ENCODE measurements at regions not wholly inside any gene's neighbourhood (a gene's known extent, or its start where the extent isn't known, plus 50 kb on each side); places are given as distances from the start of the nearest gene placed in this dataset.
"Not testable (repeated sequence)": the region's sequence is repeated elsewhere in the genome, so short reads cannot be mapped to it uniquely, and the experiment has no call there.

GRCh38 chr3:102699104-102699818 lies 264.4 kb downstream of the ZPLD1 start:
- no peaks in the 10 kb centered on the region for H3K27me3 ChIP-seq (ENCODE audit: control insufficient read depth, insufficient read depth, low read length)
- no peak overlapping the region for H3K9ac ChIP-seq (ENCODE audit: low read length)
- no peak overlapping the region for H3K4me3 ChIP-seq (ENCODE audit: low read length)
- H3K9me3 ChIP-seq (ENCODE audit: control insufficient read depth, low read length): no peaks in the 10 kb centered on the region
- no peaks in the 10 kb centered on the region for H3K36me3 ChIP-seq (ENCODE audit: control insufficient read depth, insufficient read depth, low read length)
- no peaks in the 10 kb centered on the region for H3K4me1 ChIP-seq (ENCODE audit: control insufficient read depth, insufficient read depth, low read length)

- no peak overlapping the region for H3K4me3 ChIP-seq (ENCODE audit: low read length)
- no peaks in the 10 kb centered on the region for H3K36me3 ChIP-seq (ENCODE audit: control insufficient read depth, insufficient read depth, low read length)
Measured at GRCh38 chr3:102699819-102700140, 265.0 kb downstream of the ZPLD1 start.

GRCh38 chr3:102712896-102713295 lies 278.1 kb downstream of the ZPLD1 start:
- no peaks in the 10 kb centered on the region for H3K4me1 ChIP-seq (ENCODE audit: control insufficient read depth, insufficient read depth, low read length)
- no peaks in the 10 kb centered on the region for H3K9me3 ChIP-seq (ENCODE audit: control insufficient read depth, low read length)
- no peaks in the 10 kb centered on the region for H3K36me3 ChIP-seq (ENCODE audit: control insufficient read depth, insufficient read depth, low read length)
- no peaks in the 10 kb centered on the region for H3K27me3 ChIP-seq (ENCODE audit: control insufficient read depth, insufficient read depth, low read length)
- no peak overlapping the region for H3K9ac ChIP-seq (ENCODE audit: low read length)
- no peak overlapping the region for H3K4me3 ChIP-seq (ENCODE audit: low read length)

More at GRCh38 chr3:102699819-102700140, 265.0 kb downstream of the ZPLD1 start:
- Histone ChIP-seq H3K9me3 (ENCODE audit: control insufficient read depth, low read length) (no peaks in the 10 kb centered on the region), H3K27me3 (ENCODE audit: control insufficient read depth, insufficient read depth, low read length) (no peaks in the 10 kb centered on the region), H3K4me1 (ENCODE audit: control insufficient read depth, insufficient read depth, low read length) (no peaks in the 10 kb centered on the region), H3K9ac (ENCODE audit: low read length) (no peak overlapping the region)

- no peaks in the 10 kb centered on the region for H3K36me3 ChIP-seq (ENCODE audit: control insufficient read depth, insufficient read depth, low read length)
- no peaks in the 10 kb centered on the region for H3K27me3 ChIP-seq (ENCODE audit: control insufficient read depth, insufficient read depth, low read length)
- no peaks in the 10 kb centered on the region for H3K9me3 ChIP-seq (ENCODE audit: control insufficient read depth, low read length)
- no peak overlapping the region for H3K9ac ChIP-seq (ENCODE audit: low read length)
- H3K4me1 ChIP-seq (ENCODE audit: control insufficient read depth, insufficient read depth, low read length): no peaks in the 10 kb centered on the region
- H3K4me3 ChIP-seq (ENCODE audit: low read length): no peak overlapping the region
Measured at GRCh38 chr3:102714567-102714966, 279.8 kb downstream of the ZPLD1 start.

- H3K9ac ChIP-seq (ENCODE audit: low read length): no peak overlapping the region
- no peaks in the 10 kb centered on the region for H3K36me3 ChIP-seq (ENCODE audit: control insufficient read depth, insufficient read depth, low read length)
- H3K9me3 ChIP-seq (ENCODE audit: control insufficient read depth, low read length): no peaks in the 10 kb centered on the region
- H3K4me3 ChIP-seq (ENCODE audit: low read length): no peak overlapping the region
- H3K27me3 ChIP-seq (ENCODE audit: control insufficient read depth, insufficient read depth, low read length): no peaks in the 10 kb centered on the region
- H3K4me1 ChIP-seq (ENCODE audit: control insufficient read depth, insufficient read depth, low read length): no peaks in the 10 kb centered on the region
Measured at GRCh38 chr3:102715030-102715697, 280.3 kb downstream of the ZPLD1 start.

GRCh38 chr3:102718651-102719050 lies 283.8 kb downstream of the ZPLD1 start:
- Histone ChIP-seq H3K36me3 (ENCODE audit: control insufficient read depth, insufficient read depth, low read length) (no peaks in the 10 kb centered on the region), H3K4me1 (ENCODE audit: control insufficient read depth, insufficient read depth, low read length) (no peaks in the 10 kb centered on the region), H3K9me3 (ENCODE audit: control insufficient read depth, low read length) (no peaks in the 10 kb centered on the region), H3K9ac (ENCODE audit: low read length) (no peak overlapping the region), H3K27me3 (ENCODE audit: control insufficient read depth, insufficient read depth, low read length) (no peaks in the 10 kb centered on the region), H3K4me3 (ENCODE audit: low read length) (no peak overlapping the region)

- Histone ChIP-seq H3K4me3 (ENCODE audit: low read length) (no peak overlapping the region), H3K9me3 (ENCODE audit: control insufficient read depth, low read length) (no peaks in the 10 kb centered on the region), H3K27me3 (ENCODE audit: control insufficient read depth, insufficient read depth, low read length) (no peaks in the 10 kb centered on the region), H3K9ac (ENCODE audit: low read length) (no peak overlapping the region), H3K36me3 (ENCODE audit: control insufficient read depth, insufficient read depth, low read length) (no peaks in the 10 kb centered on the region), H3K4me1 (ENCODE audit: control insufficient read depth, insufficient read depth, low read length) (no peaks in the 10 kb centered on the region)
Measured at GRCh38 chr3:102722317-102722716, 287.5 kb downstream of the ZPLD1 start.

GRCh38 chr3:102727340-102727739 lies 292.5 kb downstream of the ZPLD1 start:
- Histone ChIP-seq H3K36me3 (ENCODE audit: control insufficient read depth, insufficient read depth, low read length) (no peaks in the 10 kb centered on the region), H3K4me1 (ENCODE audit: control insufficient read depth, insufficient read depth, low read length) (no peaks in the 10 kb centered on the region), H3K9ac (ENCODE audit: low read length) (no peak overlapping the region), H3K4me3 (ENCODE audit: low read length) (no peak overlapping the region), H3K9me3 (ENCODE audit: control insufficient read depth, low read length) (no peaks in the 10 kb centered on the region), H3K27me3 (ENCODE audit: control insufficient read depth, insufficient read depth, low read length) (no peaks in the 10 kb centered on the region)

- H3K9ac ChIP-seq (ENCODE audit: low read length); H3K4me1 ChIP-seq (ENCODE audit: control insufficient read depth, insufficient read depth, low read length); H3K36me3 ChIP-seq (ENCODE audit: control insufficient read depth, insufficient read depth, low read length); H3K4me3 ChIP-seq (ENCODE audit: low read length); H3K27me3 ChIP-seq (ENCODE audit: control insufficient read depth, insufficient read depth, low read length); H3K9me3 ChIP-seq (ENCODE audit: control insufficient read depth, low read length): not testable (repeated sequence)
Measured at GRCh38 chr3:102732581-102732980, 297.8 kb downstream of the ZPLD1 start.

- Histone ChIP-seq H3K9me3 (ENCODE audit: control insufficient read depth, low read length) (no peaks in the 10 kb centered on the region), H3K9ac (ENCODE audit: low read length) (no peak overlapping the region), H3K27me3 (ENCODE audit: control insufficient read depth, insufficient read depth, low read length) (no peaks in the 10 kb centered on the region), H3K36me3 (ENCODE audit: control insufficient read depth, insufficient read depth, low read length) (no peaks in the 10 kb centered on the region), H3K4me1 (ENCODE audit: control insufficient read depth, insufficient read depth, low read length) (no peaks in the 10 kb centered on the region), H3K4me3 (ENCODE audit: low read length) (no peak overlapping the region)
Measured at GRCh38 chr3:102733791-102734563, 299.2 kb downstream of the ZPLD1 start.

GRCh38 chr3:102735311-102735710 lies 300.5 kb downstream of the ZPLD1 start:
- H3K4me1 ChIP-seq (ENCODE audit: control insufficient read depth, insufficient read depth, low read length): no peaks in the 10 kb centered on the region
- H3K9ac ChIP-seq (ENCODE audit: low read length): no peak overlapping the region
- no peaks in the 10 kb centered on the region for H3K9me3 ChIP-seq (ENCODE audit: control insufficient read depth, low read length)
- H3K27me3 ChIP-seq (ENCODE audit: control insufficient read depth, insufficient read depth, low read length): no peaks in the 10 kb centered on the region
- H3K4me3 ChIP-seq (ENCODE audit: low read length): no peak overlapping the region
- no peaks in the 10 kb centered on the region for H3K36me3 ChIP-seq (ENCODE audit: control insufficient read depth, insufficient read depth, low read length)

- H3K9me3 ChIP-seq (ENCODE audit: control insufficient read depth, low read length): no peaks in the 10 kb centered on the region
- H3K4me3 ChIP-seq (ENCODE audit: low read length): no peak overlapping the region
- H3K36me3 ChIP-seq (ENCODE audit: control insufficient read depth, insufficient read depth, low read length): no peaks in the 10 kb centered on the region
- H3K4me1 ChIP-seq (ENCODE audit: control insufficient read depth, insufficient read depth, low read length): no peaks in the 10 kb centered on the region
- H3K9ac ChIP-seq (ENCODE audit: low read length): no peak overlapping the region
- H3K27me3 ChIP-seq (ENCODE audit: control insufficient read depth, insufficient read depth, low read length): no peaks in the 10 kb centered on the region
Measured at GRCh38 chr3:102736288-102736974, 301.6 kb downstream of the ZPLD1 start.
